Omental fat pad (tissue), 3 donors: ENCODE measurements at regions not wholly inside any gene's neighbourhood (a gene's known extent, or its start where the extent isn't known, plus 50 kb on each side); places are given as distances from the start of the nearest gene placed in this dataset.

Source experiments
- ATAC-seq: fragments of 150-250 bp; one replicate; pipeline ENCODE4 v1.9.1; 2016; ENCODE audit warnings: mild to moderate bottlenecking, moderate library complexity; ENCODE audit not compliant: low FRiP score
- DNase-seq: peaks from one replicate; pipeline ENCODE4 v3.0.0-alpha.2; 2019; ENCODE audit warnings: low spot score
- TF ChIP-seq, protein P1 (sequence below), 3 donors: fragments of 450-650 bp; IDR thresholded peaks; one replicate each; pipeline ENCODE4 v1.5.1; 2016 to 2017; ENCODE audit warnings: antibody characterized with exemption in 3 of 3, mild to moderate bottlenecking in 3 of 3, moderate library complexity in 2 of 3

DNA sequence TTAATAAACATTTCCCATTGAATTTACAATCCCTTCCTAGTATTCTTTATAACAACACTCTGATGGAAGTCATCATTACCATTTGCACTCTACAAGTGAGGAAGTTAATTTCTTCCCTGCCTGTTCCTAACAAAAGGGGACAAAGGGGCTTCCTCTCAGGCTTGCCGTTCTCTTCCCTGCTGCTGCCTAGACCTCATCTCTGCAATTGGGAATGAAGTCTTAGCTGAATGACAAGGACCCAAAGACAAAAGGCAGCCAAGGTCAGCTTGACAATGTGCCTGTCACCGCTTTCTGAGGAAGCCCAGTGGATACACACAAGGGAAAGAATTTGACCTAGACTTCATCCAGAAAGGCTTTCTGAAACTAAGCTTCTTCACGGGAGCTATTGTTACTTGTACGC, 416.4 kb downstream of the CMPK2 start:
- DNase-seq (no peak), ATAC-seq (no peak)
- TF ChIP-seq, protein P1, sequence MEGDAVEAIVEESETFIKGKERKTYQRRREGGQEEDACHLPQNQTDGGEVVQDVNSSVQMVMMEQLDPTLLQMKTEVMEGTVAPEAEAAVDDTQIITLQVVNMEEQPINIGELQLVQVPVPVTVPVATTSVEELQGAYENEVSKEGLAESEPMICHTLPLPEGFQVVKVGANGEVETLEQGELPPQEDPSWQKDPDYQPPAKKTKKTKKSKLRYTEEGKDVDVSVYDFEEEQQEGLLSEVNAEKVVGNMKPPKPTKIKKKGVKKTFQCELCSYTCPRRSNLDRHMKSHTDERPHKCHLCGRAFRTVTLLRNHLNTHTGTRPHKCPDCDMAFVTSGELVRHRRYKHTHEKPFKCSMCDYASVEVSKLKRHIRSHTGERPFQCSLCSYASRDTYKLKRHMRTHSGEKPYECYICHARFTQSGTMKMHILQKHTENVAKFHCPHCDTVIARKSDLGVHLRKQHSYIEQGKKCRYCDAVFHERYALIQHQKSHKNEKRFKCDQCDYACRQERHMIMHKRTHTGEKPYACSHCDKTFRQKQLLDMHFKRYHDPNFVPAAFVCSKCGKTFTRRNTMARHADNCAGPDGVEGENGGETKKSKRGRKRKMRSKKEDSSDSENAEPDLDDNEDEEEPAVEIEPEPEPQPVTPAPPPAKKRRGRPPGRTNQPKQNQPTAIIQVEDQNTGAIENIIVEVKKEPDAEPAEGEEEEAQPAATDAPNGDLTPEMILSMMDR (IDR thresholded peaks at IDR 0.05) = no peak

DNA sequence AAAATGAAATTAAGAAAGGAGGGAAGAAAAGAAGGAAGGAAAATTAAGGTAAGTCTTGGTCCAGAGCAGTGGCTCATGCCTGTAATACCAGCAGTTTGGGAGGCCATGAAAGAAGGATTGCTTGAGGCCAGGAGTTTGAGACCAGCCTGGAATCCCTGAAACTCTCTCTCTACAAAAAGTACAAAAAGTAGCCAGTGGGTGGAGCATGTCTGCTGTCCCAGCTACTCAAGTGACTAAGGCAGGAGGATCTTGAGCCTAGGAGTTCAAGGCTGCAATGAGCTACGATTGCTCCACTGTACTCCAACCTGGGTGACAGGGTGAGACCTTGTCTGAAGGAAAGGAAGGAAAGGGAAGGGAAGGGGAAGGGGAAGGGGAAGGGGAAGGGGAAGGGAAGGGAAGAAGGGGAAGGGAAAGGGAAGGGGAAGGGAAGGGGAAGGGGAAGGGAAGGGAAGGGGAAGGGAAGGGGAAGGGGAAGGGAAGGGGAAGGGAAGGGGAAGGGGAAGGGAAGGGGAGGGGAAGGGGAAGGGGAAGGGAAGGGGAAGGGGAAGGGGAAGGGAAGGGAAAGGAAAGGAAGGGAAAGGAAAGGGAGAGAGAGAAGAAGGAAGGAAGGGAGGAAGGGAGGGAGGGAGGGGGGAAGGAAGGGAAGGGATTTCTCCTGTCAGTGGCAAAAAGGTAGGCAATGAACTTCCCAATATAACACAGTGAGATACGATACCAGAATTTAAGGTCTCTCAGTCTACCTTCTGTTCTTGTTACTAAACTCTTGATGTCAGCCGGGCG, 412.8 kb downstream of the CMPK2 start:
- DNase-seq (no peak), ATAC-seq (no peak)
- TF ChIP-seq, protein P1 (IDR thresholded peaks at IDR 0.05) = no peak

DNA sequence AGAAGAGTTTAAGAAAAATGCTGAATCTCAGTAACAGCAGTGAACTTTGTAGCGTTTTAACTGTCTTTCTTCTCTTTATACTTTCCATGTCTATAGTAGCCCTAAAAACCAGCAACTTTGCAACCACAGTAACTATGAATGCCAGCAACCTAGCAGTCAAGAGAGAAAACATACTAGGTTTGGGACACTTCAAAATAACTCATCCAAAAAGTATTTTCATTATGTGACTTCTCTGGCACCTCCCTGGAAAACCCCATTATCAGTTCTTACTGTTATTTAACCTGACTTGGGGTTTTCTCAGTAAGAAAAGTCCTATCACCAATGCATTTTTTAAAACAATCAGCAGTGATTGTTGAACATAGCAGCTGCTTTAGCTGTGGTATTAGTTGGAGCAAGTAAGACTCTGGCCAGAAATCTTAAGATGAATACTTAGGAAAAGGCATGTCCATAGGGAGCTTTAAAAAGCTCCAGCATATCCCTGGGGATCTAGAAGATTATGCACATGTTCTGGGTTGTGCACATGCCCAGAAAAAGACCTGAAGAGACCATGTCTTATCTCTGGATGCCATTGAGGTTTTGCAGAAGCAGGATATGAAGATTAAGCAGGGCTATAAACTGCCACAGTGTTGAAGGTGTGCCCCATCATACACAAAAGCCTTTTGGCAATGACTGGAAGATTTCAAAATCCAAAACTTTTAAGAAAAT, 411.3 kb downstream of the CMPK2 start:
- TF ChIP-seq, protein P1 (IDR thresholded peaks at IDR 0.05) = no peak
- ATAC-seq (no peak), DNase-seq (no peak)

DNA sequence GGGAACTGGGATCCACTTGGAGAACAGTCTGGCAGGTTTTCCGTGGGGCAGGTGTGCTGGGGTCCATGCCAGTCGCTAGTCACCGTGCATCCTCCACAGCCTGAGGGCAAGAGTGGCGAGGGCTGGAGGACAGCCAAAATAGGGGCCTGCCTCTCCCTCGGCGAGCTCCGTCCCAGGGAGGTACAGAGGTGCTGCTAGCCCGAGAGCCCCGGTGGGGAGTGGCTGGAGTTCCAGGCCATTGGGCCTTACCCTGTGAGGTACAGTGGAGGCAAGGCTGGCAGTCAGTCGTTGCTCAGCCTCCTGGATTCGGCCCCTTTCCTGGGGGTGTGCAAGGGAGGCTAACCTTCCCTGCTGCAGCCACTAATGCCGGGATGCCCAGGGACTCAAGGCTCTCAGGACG, 406.6 kb downstream of the CMPK2 start:
- TF ChIP-seq, protein P1 (IDR thresholded peaks at IDR 0.05) = no peak
- DNase-seq = no peak
- ATAC-seq = no peak

DNA sequence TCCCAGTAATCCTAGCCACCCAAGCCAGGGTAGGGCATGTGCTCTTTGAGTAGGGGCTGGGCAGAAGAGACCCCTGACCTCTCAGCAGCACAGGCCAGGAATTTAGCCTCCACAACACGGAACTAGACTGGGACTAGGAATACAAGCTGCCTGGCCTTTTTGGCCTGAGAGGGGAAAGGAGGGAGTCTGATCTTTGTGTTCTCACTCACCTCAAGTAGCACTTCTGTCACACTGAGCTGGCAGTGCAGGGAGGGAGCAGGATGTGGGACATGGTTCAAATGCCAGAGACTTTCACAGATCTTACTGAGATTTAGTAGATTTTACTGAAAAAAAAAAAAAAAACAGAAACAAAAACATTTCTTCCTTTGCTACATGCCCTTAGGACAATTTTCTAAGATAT, 395.2 kb downstream of the CMPK2 start:
- no peak for ATAC-seq
- no peak for DNase-seq
- TF ChIP-seq, protein P1 (IDR thresholded peaks at IDR 0.05) = no peak

DNA sequence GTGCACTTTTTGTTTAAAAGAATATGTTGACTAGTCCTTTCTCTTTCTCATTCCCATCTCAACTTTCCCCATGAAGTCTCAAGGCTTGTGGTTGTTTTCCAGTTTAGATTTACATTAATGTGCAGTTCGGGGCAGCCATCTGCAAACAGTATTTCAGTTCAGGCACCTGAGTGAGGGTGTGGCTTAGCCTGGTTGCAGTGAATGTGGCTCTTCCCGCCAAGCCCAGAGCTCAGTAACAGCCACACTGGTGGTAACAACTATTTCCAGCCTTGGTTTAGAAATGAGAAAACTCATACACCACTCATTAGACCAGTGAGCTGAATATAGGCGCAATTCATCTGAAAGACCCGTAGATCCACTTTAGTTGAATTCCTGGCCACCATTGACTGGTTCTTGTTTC, 394.3 kb downstream of the CMPK2 start:
- DNase-seq (no peak), ATAC-seq (no peak)
- TF ChIP-seq, protein P1 (IDR thresholded peaks at IDR 0.05) = no peak
